ENCODE measurements at regions not wholly inside any gene's neighbourhood (a gene's known extent, or its start where the extent isn't known, plus 50 kb on each side); places are given as distances from the start of the nearest gene placed in this dataset.

- DNase-seq (ENCODE audit: low read depth): no peak
Observed at GRCh38 chr12:22740656-22741355, 115.8 kb downstream of the ETNK1 start.

- DNase-seq (ENCODE audit: low read depth): no peak
Observed at GRCh38 chr12:22743700-22744099, 118.7 kb downstream of the ETNK1 start.

GRCh38 chr12:22744197-22744596 is 119.2 kb downstream of the ETNK1 start:
- no peak for DNase-seq (ENCODE audit: low read depth)

- no peak for DNase-seq (ENCODE audit: low read depth)
Observed at GRCh38 chr12:22746720-22747119, 121.7 kb downstream of the ETNK1 start.

- no peak for DNase-seq (ENCODE audit: low read depth)
Observed at GRCh38 chr12:22755629-22756028, 130.7 kb downstream of the ETNK1 start.

GRCh38 chr12:22759769-22760674 is 135.1 kb downstream of the ETNK1 start:
- DNase-seq (ENCODE audit: low read depth): peak; percentile 18

GRCh38 chr12:22765421-22766130 is 140.6 kb downstream of the ETNK1 start:
- DNase-seq (ENCODE audit: low read depth): no peak

- DNase-seq (ENCODE audit: low read depth): no peak
Observed at GRCh38 chr12:22766911-22767420, 142.0 kb downstream of the ETNK1 start.

GRCh38 chr12:22781339-22781738 is 156.4 kb downstream of the ETNK1 start:
- DNase-seq (ENCODE audit: low read depth): no peak

- DNase-seq (ENCODE audit: low read depth): no peak
Observed at GRCh38 chr12:22787557-22787956, 162.6 kb downstream of the ETNK1 start.

- no peak for DNase-seq (ENCODE audit: low read depth)
Observed at GRCh38 chr12:22788913-22789312, 163.9 kb downstream of the ETNK1 start.

- no peak for DNase-seq (ENCODE audit: low read depth)
Observed at GRCh38 chr12:22792138-22792537, 167.2 kb downstream of the ETNK1 start.

- no peak for DNase-seq (ENCODE audit: low read depth)
Observed at GRCh38 chr12:22794017-22794416, 169.0 kb downstream of the ETNK1 start.

- no peak for DNase-seq (ENCODE audit: low read depth)
Observed at GRCh38 chr12:22796941-22797630, 172.1 kb downstream of the ETNK1 start.

- no peak for DNase-seq (ENCODE audit: low read depth)
Observed at GRCh38 chr12:22797701-22798100, 172.7 kb downstream of the ETNK1 start.

- DNase-seq (ENCODE audit: low read depth): no peak
Observed at GRCh38 chr12:22798116-22798515, 173.1 kb downstream of the ETNK1 start.

GRCh38 chr12:22799503-22799902 is 174.5 kb downstream of the ETNK1 start:
- DNase-seq (ENCODE audit: low read depth): no peak

- peak; percentile 1 for DNase-seq (ENCODE audit: low read depth)
Observed at GRCh38 chr12:22800332-22800731, 175.4 kb downstream of the ETNK1 start.

- DNase-seq (ENCODE audit: low read depth): peak; percentile 23
Observed at GRCh38 chr12:22802883-22803630, 178.1 kb downstream of the ETNK1 start.

GRCh38 chr12:22803725-22804124 is 178.8 kb downstream of the ETNK1 start:
- DNase-seq (ENCODE audit: low read depth): peak; percentile 1

GRCh38 chr12:22808860-22809259 is 183.9 kb downstream of the ETNK1 start:
- DNase-seq (ENCODE audit: low read depth): no peak

Data from iris pigment epithelial cell (primary cell).